NCI-H2081 treated with DMSO at 0.1 percent for 48 hours (cell line): ENCODE measurements at regions not wholly inside any gene's neighbourhood (a gene's known extent, or its start where the extent isn't known, plus 50 kb on each side); places are given as distances from the start of the nearest gene placed in this dataset.

Source experiments
- DNase-seq: peaks from one replicate; lab custom pipeline; 2025; lab: John Stamatoyannopoulos, UW

DNA sequence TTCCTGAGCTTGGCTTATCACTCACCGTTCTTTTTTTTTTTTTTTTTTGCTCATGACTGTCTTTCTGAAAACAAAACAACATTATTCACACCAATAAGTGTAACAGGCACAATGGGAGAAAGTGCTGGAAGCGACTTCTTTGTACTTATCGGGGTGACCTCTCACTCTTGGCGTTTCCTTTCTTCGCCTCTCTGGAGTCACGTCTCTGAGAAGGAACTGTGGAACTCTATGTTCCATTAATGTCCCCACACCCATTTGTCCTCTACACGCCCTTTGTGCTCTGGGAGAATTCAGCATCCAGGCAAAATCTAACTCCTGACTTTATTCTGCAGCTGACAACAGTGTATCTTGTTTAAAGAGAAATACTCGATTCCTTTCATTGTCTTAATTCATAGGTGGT lies 70.8 kb upstream of the FAM204A start:
- no peak for DNase-seq

DNA sequence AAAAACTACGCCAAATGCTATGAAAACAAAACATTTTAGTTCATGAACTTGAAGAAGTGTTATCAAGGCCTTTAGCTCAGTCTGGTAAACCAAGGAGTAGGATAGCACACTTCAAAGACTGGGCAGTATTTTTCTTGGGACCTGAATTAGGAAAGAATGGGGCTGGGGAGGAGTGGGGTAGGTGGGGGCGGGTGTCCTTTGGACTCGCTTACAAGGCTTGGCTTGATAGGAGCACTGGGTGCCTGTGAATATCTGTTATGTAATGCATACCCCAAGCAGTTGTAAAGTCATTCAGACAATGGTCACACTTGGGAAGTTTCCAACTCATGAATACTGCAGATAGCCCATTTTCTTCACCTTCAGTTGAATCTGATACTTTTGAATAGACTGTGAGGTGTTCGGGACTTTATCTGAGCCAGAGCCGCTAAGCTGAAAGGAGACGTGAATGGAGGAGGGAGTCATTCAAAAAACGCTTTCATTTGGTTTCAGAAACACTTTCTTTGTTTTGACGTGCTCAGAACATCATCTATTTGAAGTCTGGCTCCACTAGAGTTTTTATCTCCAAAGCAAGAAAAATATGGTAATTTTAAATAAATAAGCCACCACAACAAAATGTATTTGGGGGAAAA lies 70.1 kb upstream of the FAM204A start:
- DNase-seq, result no peak

DNA sequence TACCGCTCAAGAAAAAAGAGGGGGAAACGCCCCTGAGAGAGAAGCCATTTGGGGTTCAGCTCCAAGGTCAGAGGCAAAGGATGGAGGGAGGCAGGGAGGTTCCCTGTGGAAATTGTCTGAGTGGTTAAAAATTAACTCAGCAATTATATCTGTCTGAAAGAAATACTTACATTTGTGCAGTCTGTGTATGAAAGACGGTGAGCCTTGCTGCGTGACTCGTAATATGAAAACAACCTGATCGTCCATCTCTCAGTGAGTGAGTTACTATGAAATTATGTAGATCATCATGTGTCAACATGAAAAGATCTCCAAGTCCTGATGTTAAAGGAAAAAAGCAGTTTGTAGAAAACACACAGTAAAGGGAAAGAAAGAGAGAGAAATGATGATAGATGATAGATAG lies 67.2 kb upstream of the FAM204A start:
- no peak for DNase-seq

DNA sequence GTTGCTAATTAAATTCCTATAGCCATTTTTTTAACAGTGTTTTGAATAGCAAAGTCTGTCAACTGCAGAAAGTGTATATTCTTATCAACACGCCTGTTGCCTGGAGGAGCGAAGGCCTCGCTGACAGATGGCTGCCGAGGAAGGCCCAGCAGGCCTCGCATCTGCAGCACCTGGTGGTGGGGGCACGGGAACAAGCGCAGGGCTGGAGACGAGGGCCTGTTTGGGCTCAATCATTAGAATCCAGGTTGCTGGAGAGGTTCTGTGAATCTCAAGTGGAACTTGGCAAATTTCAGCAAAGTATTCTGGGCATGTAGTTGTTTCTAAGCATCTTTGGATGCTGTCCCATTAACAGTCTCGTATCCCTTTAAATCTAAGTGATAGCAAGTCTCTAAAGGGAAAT lies 66.1 kb upstream of the FAM204A start:
- no peak for DNase-seq

DNA sequence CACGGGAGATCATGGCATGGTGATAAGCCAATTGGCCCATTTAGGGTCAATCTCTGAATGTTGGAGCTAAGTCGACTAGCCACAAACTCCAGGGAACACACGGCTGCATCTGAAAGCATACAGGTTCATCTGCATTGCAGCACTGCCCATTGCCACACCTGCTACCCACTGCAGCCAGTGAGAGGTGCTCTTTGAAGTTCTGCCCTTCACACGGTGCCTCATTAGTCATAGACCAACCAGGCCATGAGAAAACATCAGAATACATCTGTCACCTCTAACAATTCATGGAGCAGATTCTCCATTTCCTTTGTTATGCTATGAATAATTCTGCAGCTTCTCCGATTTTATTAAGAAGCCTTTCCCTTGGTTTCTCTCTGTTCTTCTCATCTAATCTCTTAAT lies 65.7 kb upstream of the FAM204A start:
- no peak for DNase-seq

DNA sequence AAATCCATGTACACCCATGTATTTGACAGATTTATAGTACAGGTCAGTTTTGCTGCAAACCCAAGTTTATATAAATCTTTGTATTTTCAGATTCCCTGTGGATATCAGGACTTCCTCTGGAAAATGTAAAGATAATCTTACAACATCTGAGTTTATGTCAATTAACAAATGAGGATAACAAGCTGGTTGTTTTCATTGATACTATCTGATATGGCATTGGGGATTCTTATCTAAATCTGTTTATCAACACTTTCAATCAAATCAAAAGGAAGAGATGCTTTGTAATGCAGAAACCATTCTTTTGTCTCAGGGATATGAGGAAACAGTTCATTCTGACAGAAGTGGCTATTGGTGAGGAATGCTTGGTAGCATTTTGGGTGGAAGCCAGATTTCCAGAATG lies 64.9 kb upstream of the FAM204A start:
- no peak for DNase-seq

DNA sequence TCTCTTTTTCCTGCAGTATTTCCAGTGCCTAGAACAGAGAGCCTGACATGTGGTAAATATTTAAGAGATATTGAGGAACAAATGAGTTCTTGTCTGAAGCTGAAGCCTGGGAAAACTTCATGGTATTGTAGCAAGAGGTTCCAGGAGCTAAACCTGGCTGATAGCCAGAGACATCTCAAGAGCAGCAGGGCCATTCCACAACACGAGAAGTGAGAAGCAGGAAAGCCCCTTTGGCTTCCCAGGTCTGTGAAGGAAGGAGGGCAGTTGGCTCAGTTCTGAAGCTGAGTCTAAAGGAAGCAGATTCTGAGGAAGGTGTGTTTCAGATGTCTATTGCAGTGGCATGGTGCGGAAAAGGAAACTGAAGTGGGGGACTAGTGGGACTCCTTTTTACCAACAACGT lies 63.8 kb upstream of the FAM204A start:
- no peak for DNase-seq

DNA sequence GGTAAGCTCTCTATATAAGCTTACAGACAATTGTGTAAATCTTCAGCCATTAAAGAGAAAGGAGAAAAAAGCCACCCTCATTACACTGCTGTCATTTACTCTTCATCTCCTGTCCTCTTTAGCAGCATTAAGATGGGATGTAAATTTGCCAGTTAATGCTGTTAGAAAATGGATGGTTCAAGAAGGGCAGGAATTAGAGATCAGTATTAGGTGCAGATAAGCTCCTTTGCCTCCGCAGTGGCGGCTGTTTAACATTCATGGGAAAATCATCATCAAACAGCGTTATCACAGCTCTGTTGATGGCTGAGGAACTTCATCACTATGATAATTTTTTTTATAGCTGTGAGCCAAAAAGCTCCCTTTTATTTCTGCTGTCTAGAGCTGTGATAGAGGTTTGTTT lies 61.8 kb upstream of the FAM204A start:
- DNase-seq, result no peak

DNA sequence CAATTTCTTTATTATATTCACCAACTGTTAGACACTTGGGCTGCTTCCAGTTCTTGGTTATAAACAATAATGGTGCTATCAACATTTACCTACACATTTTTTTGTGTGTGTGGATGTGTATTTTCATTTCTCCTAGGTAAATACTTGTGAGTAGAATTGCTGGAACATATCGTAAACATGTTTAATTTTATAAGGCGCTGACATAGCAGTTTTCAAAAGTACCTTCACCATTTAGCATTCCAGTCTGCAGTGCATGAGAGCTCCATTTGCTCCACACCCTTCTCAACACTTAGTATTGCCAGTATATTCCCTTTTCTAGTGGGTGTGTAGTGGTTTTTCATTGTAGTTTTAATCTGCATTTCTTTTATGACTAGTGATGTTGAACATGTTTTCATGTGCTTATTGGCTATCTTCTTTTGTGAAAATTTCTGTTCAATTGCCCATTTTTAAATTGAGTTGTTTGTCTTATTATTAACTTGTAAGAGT lies 59.6 kb upstream of the FAM204A start:
- DNase-seq, result no peak

DNA sequence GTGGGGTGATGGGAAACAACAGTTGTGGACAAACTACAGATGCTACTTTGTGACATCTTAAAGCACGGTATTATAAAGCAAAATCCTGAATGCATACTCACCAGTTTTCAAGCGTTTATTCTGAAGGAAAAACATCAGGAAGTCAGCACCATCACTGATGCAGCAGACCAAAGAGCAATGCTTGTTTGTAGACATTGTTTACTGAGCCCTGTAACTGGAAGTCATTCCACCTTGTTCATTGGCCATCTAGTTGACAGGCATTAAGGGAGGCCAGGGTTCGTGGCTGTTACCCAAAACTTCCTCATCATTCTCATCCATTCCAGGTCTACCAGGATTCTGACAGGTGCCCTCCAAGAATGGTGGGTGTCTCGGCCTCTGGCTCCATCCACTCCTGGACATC lies 55.3 kb upstream of the FAM204A start:
- no peak for DNase-seq

DNA sequence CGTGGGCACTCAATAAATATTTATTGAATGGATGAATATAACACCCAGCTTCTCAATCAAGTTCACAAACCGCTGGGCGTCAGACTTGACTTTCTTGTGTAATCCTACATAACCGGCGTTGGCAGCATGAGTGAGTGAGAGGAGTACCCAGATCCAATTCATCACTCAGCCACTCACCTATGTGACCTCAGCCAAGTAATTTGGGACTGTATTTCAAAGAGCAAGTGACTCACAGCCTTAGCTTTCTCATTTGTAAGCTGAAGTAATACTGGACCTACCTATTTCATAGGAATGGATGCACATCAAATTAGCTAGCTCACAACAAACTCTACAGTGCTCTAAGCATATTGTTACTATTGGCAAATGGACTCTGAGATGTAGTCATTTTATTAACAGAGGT lies 53.8 kb upstream of the FAM204A start:
- DNase-seq, result no peak

DNA sequence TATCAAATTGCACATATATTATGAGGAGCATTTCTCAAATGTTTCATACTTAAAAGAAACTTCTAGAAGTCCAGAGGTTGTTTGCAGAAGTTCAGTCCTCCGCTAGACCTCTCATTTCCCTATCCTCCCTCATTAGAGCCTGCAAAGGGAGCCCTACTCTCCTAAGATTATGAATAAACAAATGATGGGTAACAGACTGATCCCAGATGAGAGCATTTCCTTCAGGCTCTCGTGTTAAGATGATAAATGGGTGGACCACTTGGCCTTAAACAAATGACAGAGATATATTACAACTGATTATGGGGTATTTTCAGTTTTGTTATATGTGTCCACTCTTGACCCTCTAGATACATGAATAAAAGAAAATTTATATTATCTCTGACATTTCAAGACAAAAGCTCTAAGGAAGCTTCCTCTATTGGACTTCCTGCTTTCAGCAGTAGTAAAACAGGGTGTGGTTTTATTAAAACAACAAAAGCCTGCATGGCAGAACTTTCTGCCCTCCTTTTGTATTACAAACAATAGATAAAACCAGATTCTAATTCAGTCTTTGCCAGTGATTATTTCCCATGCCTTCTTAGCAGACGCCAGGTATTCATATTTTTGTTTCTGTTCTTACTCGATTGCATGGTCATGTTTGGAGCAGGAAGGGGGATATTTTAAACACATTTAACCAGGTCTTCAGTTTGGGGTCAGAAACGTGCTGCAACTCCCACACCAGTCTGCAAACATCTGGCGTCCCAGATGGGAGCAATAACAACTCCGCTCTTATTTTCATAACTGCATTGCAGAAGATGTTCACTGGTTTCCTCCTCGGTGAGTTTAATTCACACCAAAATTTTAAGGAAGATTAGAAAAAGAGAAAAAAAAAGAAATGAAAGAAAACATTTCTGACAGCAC lies 52.4 kb upstream of the FAM204A start:
- DNase-seq, result no peak

DNA sequence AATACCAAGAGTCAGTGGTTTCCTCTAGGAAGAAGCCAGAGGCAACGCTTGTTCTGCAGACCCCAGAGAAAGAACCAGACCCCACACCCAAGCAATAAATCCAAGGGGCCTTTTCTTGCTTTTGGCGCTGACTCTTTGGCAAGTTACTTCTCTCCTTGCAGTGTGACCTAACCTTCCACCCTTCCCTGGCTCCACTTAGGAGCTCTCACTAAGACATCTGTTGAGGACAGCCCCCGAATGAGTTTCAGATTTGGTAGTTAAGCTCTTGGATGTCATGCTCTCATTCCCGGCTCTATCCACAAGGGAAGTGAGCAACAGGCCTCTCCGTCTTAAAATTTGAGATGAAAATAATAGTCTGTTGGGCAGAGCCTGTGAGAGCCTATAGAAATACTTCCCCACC lies 50.6 kb upstream of the FAM204A start:
- no peak for DNase-seq
